ENCODE measurements at regions not wholly inside any gene's neighbourhood (a gene's known extent, or its start where the extent isn't known, plus 50 kb on each side); places are given as distances from the start of the nearest gene placed in this dataset.
"Not testable (repeated sequence)": the region's sequence is repeated elsewhere in the genome, so short reads cannot be mapped to it uniquely, and the experiment has no call there.

- TF ChIP-seq CTCF (conservative IDR thresholded peaks at IDR 0.05; ENCODE audit: low read depth, low read length); EZH2 (IDR thresholded peaks at IDR 0.05; ENCODE audit: borderline replicate concordance, low read depth, low read length, poor library complexity, severe bottlenecking): not testable (repeated sequence)
Measured at GRCh38 chr1:185526-185925, 266.0 kb downstream of the OR4F29 start.

Data from A673 (cell line).